ENCODE measurements at regions not wholly inside any gene's neighbourhood (a gene's known extent, or its start where the extent isn't known, plus 50 kb on each side); places are given as distances from the start of the nearest gene placed in this dataset.

DNA sequence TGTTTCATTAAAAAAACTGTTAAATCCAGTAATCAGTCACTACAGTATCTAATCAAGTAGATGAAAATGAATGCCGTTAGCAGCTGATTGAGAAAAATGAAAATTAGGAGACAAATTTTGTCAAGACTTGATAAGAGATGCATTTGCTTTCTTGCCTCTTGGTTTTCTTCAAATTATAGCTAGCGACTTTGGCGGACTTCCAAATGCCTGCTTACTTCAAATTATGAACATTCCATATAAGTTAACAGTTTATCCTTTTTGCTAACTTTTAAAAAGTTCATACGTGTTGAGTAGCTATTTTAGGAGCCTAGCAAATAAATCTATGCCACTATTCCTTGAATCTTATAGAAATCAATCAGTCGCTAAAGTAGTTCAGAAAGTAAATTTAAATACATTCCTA, 58.8 kb downstream of the PPP4R3C start:
- Histone ChIP-seq H3K27me3 (no peaks in the 10 kb centered on the region), H3K9me2 (replicated peaks; ENCODE audit: insufficient read depth) (no peaks in the 10 kb centered on the region), H3K27ac (no peak overlapping the region), H2AFZ (no peak overlapping the region), H3K9me3 (ENCODE audit: low read depth) (no peaks in the 10 kb centered on the region), H3K4me3 (no peak overlapping the region), H3K4me1 (ENCODE audit: insufficient read depth) (no peaks in the 10 kb centered on the region), H3K4me2 (no peak overlapping the region), H3K36me3 (replicated peaks; ENCODE audit: insufficient read depth, low read depth) (no peaks in the 10 kb centered on the region), H4K20me1 (ENCODE audit: insufficient read depth, poor library complexity, severe bottlenecking) (no peaks in the 10 kb centered on the region), H3K79me2 (no peaks in the 10 kb centered on the region)
- DNase-seq (ENCODE audit: low spot score) = no peak
- WGBS (ENCODE audit: low lambda C conversion rate, missing lambda C conversion rate) = 88% methylated on average over 5 of the region's 5 CpGs
- no peak for TF ChIP-seq EZH2 (IDR thresholded peaks at IDR 0.05; ENCODE audit: borderline replicate concordance)
- no peak for TF ChIP-seq EZH2phosphoT487 (IDR thresholded peaks at IDR 0.05; ENCODE audit: low read depth, severe bottlenecking, unreplicated experiment)
- TF ChIP-seq, protein P1, sequence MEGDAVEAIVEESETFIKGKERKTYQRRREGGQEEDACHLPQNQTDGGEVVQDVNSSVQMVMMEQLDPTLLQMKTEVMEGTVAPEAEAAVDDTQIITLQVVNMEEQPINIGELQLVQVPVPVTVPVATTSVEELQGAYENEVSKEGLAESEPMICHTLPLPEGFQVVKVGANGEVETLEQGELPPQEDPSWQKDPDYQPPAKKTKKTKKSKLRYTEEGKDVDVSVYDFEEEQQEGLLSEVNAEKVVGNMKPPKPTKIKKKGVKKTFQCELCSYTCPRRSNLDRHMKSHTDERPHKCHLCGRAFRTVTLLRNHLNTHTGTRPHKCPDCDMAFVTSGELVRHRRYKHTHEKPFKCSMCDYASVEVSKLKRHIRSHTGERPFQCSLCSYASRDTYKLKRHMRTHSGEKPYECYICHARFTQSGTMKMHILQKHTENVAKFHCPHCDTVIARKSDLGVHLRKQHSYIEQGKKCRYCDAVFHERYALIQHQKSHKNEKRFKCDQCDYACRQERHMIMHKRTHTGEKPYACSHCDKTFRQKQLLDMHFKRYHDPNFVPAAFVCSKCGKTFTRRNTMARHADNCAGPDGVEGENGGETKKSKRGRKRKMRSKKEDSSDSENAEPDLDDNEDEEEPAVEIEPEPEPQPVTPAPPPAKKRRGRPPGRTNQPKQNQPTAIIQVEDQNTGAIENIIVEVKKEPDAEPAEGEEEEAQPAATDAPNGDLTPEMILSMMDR (IDR thresholded peaks at IDR 0.05; ENCODE audit: poor library complexity) = no peak

DNA sequence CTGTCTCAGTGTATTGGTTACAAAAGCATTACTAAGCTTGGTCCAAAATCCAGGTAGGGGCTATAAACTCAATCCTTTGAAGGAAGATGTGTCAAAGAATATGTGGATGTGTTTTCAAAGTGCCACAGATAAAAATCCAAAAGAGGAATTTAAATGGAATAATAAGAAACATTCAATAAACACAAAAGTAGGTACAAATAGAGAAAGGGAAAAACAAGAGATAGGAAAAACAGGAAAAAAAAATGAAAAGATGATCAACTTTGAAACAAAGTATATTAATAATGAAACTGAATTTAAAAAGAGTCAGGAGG, 64.0 kb downstream of the PPP4R3C start:
- H3K27ac ChIP-seq = no peak overlapping the region
- H3K4me2 ChIP-seq = no peak overlapping the region
- TF ChIP-seq EZH2phosphoT487 (IDR thresholded peaks at IDR 0.05; ENCODE audit: low read depth, severe bottlenecking, unreplicated experiment) = no peak
- no peak for TF ChIP-seq EZH2 (IDR thresholded peaks at IDR 0.05; ENCODE audit: borderline replicate concordance)

DNA sequence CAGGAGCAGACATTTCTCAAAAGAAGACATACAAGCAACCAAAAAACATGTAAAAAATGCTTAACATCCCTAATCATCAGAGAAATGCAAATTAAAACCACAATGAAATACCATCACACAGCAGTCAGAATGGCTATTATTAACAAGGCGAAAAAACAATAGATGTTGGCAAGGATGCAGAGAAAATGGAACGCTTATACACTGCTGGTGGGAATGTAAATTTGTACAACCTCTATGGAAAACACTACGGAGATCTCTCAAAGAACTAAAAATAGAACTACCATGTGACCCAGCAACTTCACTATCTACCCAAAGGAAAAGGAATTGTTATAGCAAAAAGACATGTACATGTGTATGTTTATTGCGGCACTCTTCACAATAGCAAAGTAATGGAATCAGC, 71.5 kb downstream of the PPP4R3C start:
- H2AFZ ChIP-seq = no peak overlapping the region
- H3K27ac ChIP-seq = no peak overlapping the region
- 86% methylated on average over 4 of the region's 4 CpGs for WGBS (ENCODE audit: low lambda C conversion rate, missing lambda C conversion rate)
- H3K4me2 ChIP-seq = no peak overlapping the region
- DNase-seq (ENCODE audit: low spot score) = no peak
- no peaks in the 10 kb centered on the region for H4K20me1 ChIP-seq (ENCODE audit: insufficient read depth, poor library complexity, severe bottlenecking)
- H3K27me3 ChIP-seq = no peaks in the 10 kb centered on the region
- H3K9me2 ChIP-seq (replicated peaks; ENCODE audit: insufficient read depth) = no peaks in the 10 kb centered on the region
- no peak for TF ChIP-seq EZH2 (IDR thresholded peaks at IDR 0.05; ENCODE audit: borderline replicate concordance)
- TF ChIP-seq, protein P1 (IDR thresholded peaks at IDR 0.05; ENCODE audit: poor library complexity) = no peak
- TF ChIP-seq EZH2phosphoT487 (IDR thresholded peaks at IDR 0.05; ENCODE audit: low read depth, severe bottlenecking, unreplicated experiment) = no peak
- H3K9me3 ChIP-seq (ENCODE audit: low read depth) = no peaks in the 10 kb centered on the region
- no peaks in the 10 kb centered on the region for H3K79me2 ChIP-seq
- no peaks in the 10 kb centered on the region for H3K4me1 ChIP-seq (ENCODE audit: insufficient read depth)
- no peaks in the 10 kb centered on the region for H3K36me3 ChIP-seq (replicated peaks; ENCODE audit: insufficient read depth, low read depth)
- H3K4me3 ChIP-seq = no peak overlapping the region

More for the DNA sequence above, 64.0 kb downstream of the PPP4R3C start:
- H2AFZ ChIP-seq = no peak overlapping the region
- no peak for DNase-seq (ENCODE audit: low spot score)
- H3K9me2 ChIP-seq (replicated peaks; ENCODE audit: insufficient read depth) = no peaks in the 10 kb centered on the region
- no peaks in the 10 kb centered on the region for H3K36me3 ChIP-seq (replicated peaks; ENCODE audit: insufficient read depth, low read depth)
- H3K79me2 ChIP-seq = no peaks in the 10 kb centered on the region
- H3K9me3 ChIP-seq (ENCODE audit: low read depth) = peaks cover 5% of the 10 kb centered on the region
- H3K4me1 ChIP-seq (ENCODE audit: insufficient read depth) = no peaks in the 10 kb centered on the region
- no peaks in the 10 kb centered on the region for H4K20me1 ChIP-seq (ENCODE audit: insufficient read depth, poor library complexity, severe bottlenecking)
- no peak overlapping the region for H3K4me3 ChIP-seq
- H3K27me3 ChIP-seq = no peaks in the 10 kb centered on the region

DNA sequence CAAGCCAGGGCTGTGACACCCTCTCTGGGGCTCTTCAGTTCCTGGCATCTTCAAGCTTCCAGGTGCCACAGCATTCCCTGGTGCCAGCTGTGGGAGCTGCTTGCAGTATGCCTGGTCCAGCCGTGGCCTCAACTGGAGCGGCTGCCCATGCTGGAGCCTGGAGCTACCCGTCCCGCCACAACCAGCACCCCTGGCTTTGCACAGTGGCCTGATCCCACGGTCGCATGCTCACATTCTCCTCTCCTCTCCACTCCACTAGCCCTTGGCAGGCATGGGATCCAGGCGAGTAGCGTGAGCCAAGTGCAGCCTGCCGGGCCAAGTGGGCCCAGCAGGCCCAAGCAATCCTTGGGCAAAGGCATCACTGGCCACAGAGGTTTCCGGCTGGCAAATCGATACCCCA, 81.7 kb downstream of the PPP4R3C start:
- H3K4me1 ChIP-seq (ENCODE audit: insufficient read depth) = no peaks in the 10 kb centered on the region
- 91% methylated on average over 11 of the region's 11 CpGs for WGBS (ENCODE audit: low lambda C conversion rate, missing lambda C conversion rate)
- peaks cover 3% of the 10 kb centered on the region for H3K9me3 ChIP-seq (ENCODE audit: low read depth)
- no peaks in the 10 kb centered on the region for H3K9me2 ChIP-seq (replicated peaks; ENCODE audit: insufficient read depth)
- no peak for DNase-seq (ENCODE audit: low spot score)
- no peaks in the 10 kb centered on the region for H3K36me3 ChIP-seq (replicated peaks; ENCODE audit: insufficient read depth, low read depth)
- no peaks in the 10 kb centered on the region for H3K27me3 ChIP-seq
- H4K20me1 ChIP-seq (ENCODE audit: insufficient read depth, poor library complexity, severe bottlenecking) = no peaks in the 10 kb centered on the region
- no peak overlapping the region for H3K4me2 ChIP-seq
- no peak overlapping the region for H3K4me3 ChIP-seq
- H3K27ac ChIP-seq = no peak overlapping the region
- H3K79me2 ChIP-seq = no peaks in the 10 kb centered on the region
- H2AFZ ChIP-seq = no peak overlapping the region
- TF ChIP-seq EZH2 (IDR thresholded peaks at IDR 0.05; ENCODE audit: borderline replicate concordance) = no peak
- TF ChIP-seq, protein P1 (IDR thresholded peaks at IDR 0.05; ENCODE audit: poor library complexity) = no peak
- TF ChIP-seq EZH2phosphoT487 (IDR thresholded peaks at IDR 0.05; ENCODE audit: low read depth, severe bottlenecking, unreplicated experiment) = no peak
